Tibial nerve (tissue), 4 donors: ENCODE measurements at regions not wholly inside any gene's neighbourhood (a gene's known extent, or its start where the extent isn't known, plus 50 kb on each side); places are given as distances from the start of the nearest gene placed in this dataset.

Source experiments
- EP300 ChIP-seq, 2 donors: sonication (generic); formaldehyde crosslinking; IDR thresholded peaks; one replicate each; pipeline ENCODE4 v1.6.1; 2017; ENCODE audit warnings: antibody characterized with exemption in 2 of 2, mild to moderate bottlenecking in 1 of 2
- TF ChIP-seq, protein P1 (sequence below), 5 experiments: fragments of 200-600 bp in 3 of 5; fragments of 450-650 bp in 2 of 5; sonication (generic) in 3 of 5; IDR thresholded peaks; one replicate each; pipeline ENCODE4 v1.5.1; 2016 to 2019; ENCODE audit warnings: antibody characterized with exemption in 5 of 5, mild to moderate bottlenecking in 3 of 5, moderate library complexity in 2 of 5

DNA sequence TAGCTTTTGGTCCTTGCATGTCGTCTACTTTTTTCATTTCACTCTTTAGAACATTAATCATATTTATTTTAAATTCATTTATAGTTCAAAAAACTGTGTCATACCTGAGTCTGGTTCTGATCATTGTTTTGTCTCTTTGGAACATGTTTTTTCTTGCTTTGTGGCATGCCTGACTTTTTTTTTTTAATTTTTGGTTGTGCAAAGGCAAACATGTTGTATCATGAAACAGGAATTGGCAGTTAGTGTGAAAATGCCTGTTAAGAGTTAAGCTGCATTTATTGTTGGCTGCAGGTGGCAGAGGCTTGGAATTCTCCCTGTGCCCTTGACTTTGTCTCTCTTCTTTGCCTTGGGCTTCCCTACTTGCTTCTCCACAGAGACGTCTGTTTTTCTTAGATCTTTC, 525.0 kb upstream of the ADARB2 start:
- TF ChIP-seq, protein P1, sequence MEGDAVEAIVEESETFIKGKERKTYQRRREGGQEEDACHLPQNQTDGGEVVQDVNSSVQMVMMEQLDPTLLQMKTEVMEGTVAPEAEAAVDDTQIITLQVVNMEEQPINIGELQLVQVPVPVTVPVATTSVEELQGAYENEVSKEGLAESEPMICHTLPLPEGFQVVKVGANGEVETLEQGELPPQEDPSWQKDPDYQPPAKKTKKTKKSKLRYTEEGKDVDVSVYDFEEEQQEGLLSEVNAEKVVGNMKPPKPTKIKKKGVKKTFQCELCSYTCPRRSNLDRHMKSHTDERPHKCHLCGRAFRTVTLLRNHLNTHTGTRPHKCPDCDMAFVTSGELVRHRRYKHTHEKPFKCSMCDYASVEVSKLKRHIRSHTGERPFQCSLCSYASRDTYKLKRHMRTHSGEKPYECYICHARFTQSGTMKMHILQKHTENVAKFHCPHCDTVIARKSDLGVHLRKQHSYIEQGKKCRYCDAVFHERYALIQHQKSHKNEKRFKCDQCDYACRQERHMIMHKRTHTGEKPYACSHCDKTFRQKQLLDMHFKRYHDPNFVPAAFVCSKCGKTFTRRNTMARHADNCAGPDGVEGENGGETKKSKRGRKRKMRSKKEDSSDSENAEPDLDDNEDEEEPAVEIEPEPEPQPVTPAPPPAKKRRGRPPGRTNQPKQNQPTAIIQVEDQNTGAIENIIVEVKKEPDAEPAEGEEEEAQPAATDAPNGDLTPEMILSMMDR (IDR thresholded peaks at IDR 0.05) = no peak
- TF ChIP-seq EP300 (IDR thresholded peaks at IDR 0.05) = no peak
